Ovary (tissue), 7 donors: ENCODE measurements at regions not wholly inside any gene's neighbourhood (a gene's known extent, or its start where the extent isn't known, plus 50 kb on each side); places are given as distances from the start of the nearest gene placed in this dataset.
"Not testable (repeated sequence)": the region's sequence is repeated elsewhere in the genome, so short reads cannot be mapped to it uniquely, and the experiment has no call there.

Source experiments
- DNase-seq, 5 donors: peaks; one replicate each; pipeline ENCODE4 v3.0.0-alpha.2; 2019 to 2020
- H3K27ac ChIP-seq, 2 donors: fragments of 200-600 bp; one replicate each; pipeline versions ENCODE4 v1.5.1 to v1.8.0; 2019 to 2022
- H3K27me3 ChIP-seq: fragments of 200-600 bp; one replicate; pipeline ENCODE4 v1.8.0; 2022
- H3K36me3 ChIP-seq: fragments of 200-600 bp; sonication (generic); one replicate; pipeline ENCODE4 v1.5.1; 2019
- H3K4me1 ChIP-seq: one replicate; pipeline ENCODE4 v1.8.1; 2013; ENCODE audit warnings: mild to moderate bottlenecking, moderate library complexity; ENCODE audit not compliant: insufficient read depth
- H3K4me3 ChIP-seq: fragments of 200-600 bp; sonication (generic); one replicate; pipeline ENCODE4 v1.5.1; 2017
- H3K9me3 ChIP-seq, 2 donors: fragments of 200-600 bp in 1 of 2; sonication (generic) in 1 of 2; one replicate each; pipeline versions ENCODE4 v1.5.1 to v1.8.1; 2013 to 2019; ENCODE audit warnings: mild to moderate bottlenecking in 1 of 2, moderate library complexity in 1 of 2
- CTCF ChIP-seq, 3 donors: fragments of 450-650 bp in 2 of 3; fragments of 200-600 bp in 1 of 3; IDR thresholded peaks; one replicate each; pipeline versions ENCODE4 v1.5.1 to v1.8.0; 2016 to 2022; ENCODE audit warnings: antibody characterized with exemption in 3 of 3, mild to moderate bottlenecking in 1 of 3
- EP300 ChIP-seq: sonication (generic); formaldehyde crosslinking; IDR thresholded peaks from one replicate; pipeline ENCODE4 v1.6.1; 2017; ENCODE audit warnings: antibody characterized with exemption
- POLR2A ChIP-seq: fragments of 450-650 bp; IDR thresholded peaks from one replicate; pipeline ENCODE4 v1.6.1; 2017; ENCODE audit warnings: antibody characterized with exemption, mild to moderate bottlenecking, moderate library complexity
- WGBS, 3 donors: extraction: QIAGEN DNeasy Blood & Tissue Kit in 1 of 3; methylation state at CpG; one replicate each; pipeline versions ENCODE4 v1.1.5 to v1.1.7; 2013 to 2017; 5-methylcytosine and 5-hydroxymethylcytosine counted together
- intact Hi-C, 4 donors: fragments of 100-400 bp; cut with DNase I; formaldehyde crosslinking; loops; one replicate each; pipeline versions ENCODE4 v1.11.0 to v1.15.1; 2022 to 2023
- donor health status: DM: no; HTN: no; CAD: no; lungs with moderate emphysema.
- donor health status: DM: no; HTN: no; CAD: no.
- donor health status: Bipolar disorder and iron deficiency.
- donor health status: DM: no; HTN: no; CAD: no.
- donor health status: DM: yes; HTN: yes; CAD: no.

- H3K4me3 ChIP-seq = no peak overlapping the region
- H3K27ac ChIP-seq = no peak overlapping the region
- no peaks in the 10 kb centered on the region for H3K27me3 ChIP-seq
- 88 to 95% (median 93%) methylated on average over 2 of the region's 2 CpGs for WGBS, 3 donors
- peaks cover 6% of the 10 kb centered on the region for H3K4me1 ChIP-seq
- DNase-seq = no peak
- TF ChIP-seq EP300 (no peak), CTCF (IDR thresholded peaks at IDR 0.05) (no peak), POLR2A (no peak)
- H3K9me3 ChIP-seq = no peaks in the 10 kb centered on the region
- H3K36me3 ChIP-seq = no peaks in the 10 kb centered on the region
- intact Hi-C loops = no loop called here
These were observed 125.5 kb upstream of the JADE1 start for GRCh38 chr4:128684016-128684415.

GRCh38 chr4:128682942-128683666 lies 126.4 kb upstream of the JADE1 start:
- TF ChIP-seq EP300 (no peak), POLR2A (no peak), CTCF (IDR thresholded peaks at IDR 0.05) (no peak)
- WGBS, 3 donors = 83 to 85% (median 84%) methylated on average over 9 of the region's 9 CpGs
- peaks cover 6% of the 10 kb centered on the region for H3K4me1 ChIP-seq
- intact Hi-C loops = no loop called here
- no peak overlapping the region for H3K4me3 ChIP-seq
- H3K36me3 ChIP-seq = no peaks in the 10 kb centered on the region
- no peaks in the 10 kb centered on the region for H3K9me3 ChIP-seq
- no peak overlapping the region for H3K27ac ChIP-seq
- no peaks in the 10 kb centered on the region for H3K27me3 ChIP-seq
- no peak for DNase-seq

GRCh38 chr4:128676095-128676494 lies 133.4 kb upstream of the JADE1 start:
- H3K9me3 ChIP-seq = no peaks in the 10 kb centered on the region
- WGBS, 3 donors = 82 to 100% (median 88%) methylated on average over 1 of the region's 1 CpG
- no peak overlapping the region for H3K27ac ChIP-seq
- H3K4me1 ChIP-seq = peaks cover 2% of the 10 kb centered on the region
- no peak for DNase-seq
- intact Hi-C loops = no loop called here
- H3K4me3 ChIP-seq = no peak overlapping the region
- H3K36me3 ChIP-seq = no peaks in the 10 kb centered on the region
- no peak for TF ChIP-seq POLR2A
- TF ChIP-seq CTCF (IDR thresholded peaks at IDR 0.05) = no peak
- TF ChIP-seq EP300 = no peak
- no peaks in the 10 kb centered on the region for H3K27me3 ChIP-seq

- no peak for DNase-seq
- H3K27ac ChIP-seq = no peak overlapping the region
- intact Hi-C loops = no loop called here
- TF ChIP-seq EP300 (no peak), POLR2A (no peak), CTCF (IDR thresholded peaks at IDR 0.05) (no peak)
- H3K9me3 ChIP-seq = no peaks in the 10 kb centered on the region
- no peaks in the 10 kb centered on the region for H3K27me3 ChIP-seq
- H3K4me3 ChIP-seq = no peak overlapping the region
- H3K36me3 ChIP-seq = no peaks in the 10 kb centered on the region
- 29 to 42% (median 34%) methylated on average over 1 of the region's 1 CpG for WGBS, 3 donors
- H3K4me1 ChIP-seq = peaks cover 2% of the 10 kb centered on the region
These were observed 134.4 kb upstream of the JADE1 start for GRCh38 chr4:128675083-128675482.

GRCh38 chr4:128673159-128673558 lies 136.3 kb upstream of the JADE1 start:
- H3K4me1 ChIP-seq = not testable (repeated sequence)

GRCh38 chr4:128672596-128672995 lies 136.9 kb upstream of the JADE1 start:
- WGBS, 3 donors = 93 to 97% (median 96%) methylated on average over 14 to 22 of the region's 22 CpGs
- H3K27ac ChIP-seq, DNase-seq, intact Hi-C loops, H3K4me3 ChIP-seq, H3K4me1 ChIP-seq, H3K9me3 ChIP-seq, H3K27me3 ChIP-seq, H3K36me3 ChIP-seq: not testable (repeated sequence)

More at GRCh38 chr4:128673159-128673558, 136.3 kb upstream of the JADE1 start:
- intact Hi-C loops, H3K27ac ChIP-seq, DNase-seq, H3K9me3 ChIP-seq, H3K36me3 ChIP-seq, H3K4me3 ChIP-seq, H3K27me3 ChIP-seq: not testable (repeated sequence)
- WGBS, 3 donors = 70 to 95% (median 88%) methylated on average over 7 of the region's 7 CpGs
